RWPE2 (cell line): ENCODE measurements at regions not wholly inside any gene's neighbourhood (a gene's known extent, or its start where the extent isn't known, plus 50 kb on each side); places are given as distances from the start of the nearest gene placed in this dataset.

ENCODE experiments used
- ATAC-seq: fragments of 200-7000 bp; cut with Tn5 transposase; 3 replicates; pipeline ENCODE4 v1.9.1; 2021; ENCODE audit warnings: low read depth
- DNase-seq: peaks from one replicate; pipeline ENCODE4 v3.0.0-alpha.2; 2020; ENCODE audit warnings: low spot score
- H3K27ac ChIP-seq: fragments of 450-650 bp; 2 replicates; pipeline ENCODE4 v1.5.1; 2017; ENCODE audit warnings: mild to moderate bottlenecking; ENCODE audit not compliant: poor library complexity, severe bottlenecking
- H3K27me3 ChIP-seq: fragments of 250-450 bp; sonication (Bioruptor Pico); 2 replicates; pipeline ENCODE4 v1.5.1; 2021; ENCODE audit warnings: mild to moderate bottlenecking, moderate library complexity; ENCODE audit not compliant: insufficient read depth, poor library complexity, severe bottlenecking
- H3K36me3 ChIP-seq: fragments of 250-450 bp; sonication (Bioruptor Pico); 2 replicates; pipeline ENCODE4 v1.5.1; 2020; ENCODE audit warnings: low read depth, mild to moderate bottlenecking, moderate library complexity
- H3K4me1 ChIP-seq: fragments of 250-450 bp; sonication (Bioruptor Pico); 2 replicates; pipeline ENCODE4 v1.5.1; 2021; ENCODE audit warnings: mild to moderate bottlenecking, moderate library complexity; ENCODE audit not compliant: insufficient read depth, poor library complexity, severe bottlenecking
- H3K4me3 ChIP-seq: fragments of 250-450 bp; sonication (Bioruptor Pico); 2 replicates; pipeline ENCODE4 v1.5.1; 2021; ENCODE audit warnings: mild to moderate bottlenecking, moderate library complexity; ENCODE audit not compliant: severe bottlenecking
- H3K9me3 ChIP-seq: fragments of 250-450 bp; sonication (Bioruptor Pico); 2 replicates; pipeline ENCODE4 v1.5.1; 2021; ENCODE audit warnings: mild to moderate bottlenecking, moderate library complexity; ENCODE audit not compliant: severe bottlenecking
- TF ChIP-seq, protein P1 (sequence below): fragments of 450-650 bp; IDR thresholded peaks from one replicate; pipeline ENCODE4 v1.5.1; 2017; ENCODE audit warnings: mild to moderate bottlenecking, moderate library complexity; ENCODE audit not compliant: poor library complexity, severe bottlenecking

- H3K27me3 ChIP-seq = no peaks in the 10 kb centered on the region
- no peaks in the 10 kb centered on the region for H3K36me3 ChIP-seq
- ATAC-seq = no peak
- H3K4me1 ChIP-seq = no peaks in the 10 kb centered on the region
- H3K4me3 ChIP-seq = no peak overlapping the region
- no peak for DNase-seq
- no peaks in the 10 kb centered on the region for H3K9me3 ChIP-seq
- TF ChIP-seq, protein P1, sequence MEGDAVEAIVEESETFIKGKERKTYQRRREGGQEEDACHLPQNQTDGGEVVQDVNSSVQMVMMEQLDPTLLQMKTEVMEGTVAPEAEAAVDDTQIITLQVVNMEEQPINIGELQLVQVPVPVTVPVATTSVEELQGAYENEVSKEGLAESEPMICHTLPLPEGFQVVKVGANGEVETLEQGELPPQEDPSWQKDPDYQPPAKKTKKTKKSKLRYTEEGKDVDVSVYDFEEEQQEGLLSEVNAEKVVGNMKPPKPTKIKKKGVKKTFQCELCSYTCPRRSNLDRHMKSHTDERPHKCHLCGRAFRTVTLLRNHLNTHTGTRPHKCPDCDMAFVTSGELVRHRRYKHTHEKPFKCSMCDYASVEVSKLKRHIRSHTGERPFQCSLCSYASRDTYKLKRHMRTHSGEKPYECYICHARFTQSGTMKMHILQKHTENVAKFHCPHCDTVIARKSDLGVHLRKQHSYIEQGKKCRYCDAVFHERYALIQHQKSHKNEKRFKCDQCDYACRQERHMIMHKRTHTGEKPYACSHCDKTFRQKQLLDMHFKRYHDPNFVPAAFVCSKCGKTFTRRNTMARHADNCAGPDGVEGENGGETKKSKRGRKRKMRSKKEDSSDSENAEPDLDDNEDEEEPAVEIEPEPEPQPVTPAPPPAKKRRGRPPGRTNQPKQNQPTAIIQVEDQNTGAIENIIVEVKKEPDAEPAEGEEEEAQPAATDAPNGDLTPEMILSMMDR = no peak
- H3K27ac ChIP-seq = no peak overlapping the region
Measured at GRCh38 chr5:74501674-74502478, 138.7 kb downstream of the ENC1 start.

DNA sequence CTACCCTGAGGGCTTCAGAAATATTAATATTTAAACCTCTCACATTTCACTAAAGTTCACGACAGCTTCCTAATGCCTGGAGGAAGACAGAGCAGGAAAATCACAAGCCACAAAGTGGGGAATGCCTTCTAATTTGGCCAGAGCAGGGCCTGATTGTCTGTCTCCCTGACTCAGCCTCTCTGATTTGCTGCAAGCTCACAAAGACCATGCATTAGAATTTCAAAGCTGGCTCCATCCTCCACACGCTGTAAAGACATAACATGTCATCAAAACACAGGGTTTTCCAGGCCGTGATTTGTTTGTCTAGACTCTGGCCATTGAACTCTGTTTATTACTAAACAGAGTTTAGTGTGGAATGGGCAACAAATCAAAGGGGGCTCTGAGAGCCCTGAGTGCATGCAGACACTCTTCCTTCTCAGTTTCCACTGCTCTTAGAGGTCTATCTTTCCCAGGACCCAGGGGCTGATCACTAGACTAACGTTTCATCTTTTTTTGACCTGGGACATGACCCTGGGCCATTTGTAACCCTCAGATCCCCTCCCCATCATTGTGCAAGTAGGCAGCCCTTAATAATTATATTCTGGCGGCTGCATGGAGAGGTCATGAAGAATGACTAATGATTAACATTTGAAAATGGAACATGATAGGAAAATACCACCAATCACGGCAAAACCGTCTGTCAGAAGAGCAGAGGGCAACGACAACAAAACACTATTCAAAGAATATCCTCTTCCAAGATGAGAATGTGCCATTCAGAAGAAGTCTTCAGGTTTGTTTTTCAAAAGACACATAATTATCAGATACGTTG is 140.2 kb downstream of the ENC1 start:
- no peak for DNase-seq
- Histone ChIP-seq H3K9me3 (no peaks in the 10 kb centered on the region), H3K27me3 (no peaks in the 10 kb centered on the region), H3K36me3 (no peaks in the 10 kb centered on the region), H3K4me1 (no peaks in the 10 kb centered on the region), H3K27ac (no peak overlapping the region), H3K4me3 (no peak overlapping the region)
- no peak for ATAC-seq
- TF ChIP-seq, protein P1 = no peak

GRCh38 chr5:74499256-74500050 is 141.1 kb downstream of the ENC1 start:
- no peak overlapping the region for H3K4me3 ChIP-seq
- no peaks in the 10 kb centered on the region for H3K4me1 ChIP-seq
- H3K27me3 ChIP-seq = no peaks in the 10 kb centered on the region
- no peak overlapping the region for H3K27ac ChIP-seq
- H3K36me3 ChIP-seq = no peaks in the 10 kb centered on the region
- no peak for DNase-seq
- no peaks in the 10 kb centered on the region for H3K9me3 ChIP-seq
- TF ChIP-seq, protein P1 = no peak
- ATAC-seq = no peak

DNA sequence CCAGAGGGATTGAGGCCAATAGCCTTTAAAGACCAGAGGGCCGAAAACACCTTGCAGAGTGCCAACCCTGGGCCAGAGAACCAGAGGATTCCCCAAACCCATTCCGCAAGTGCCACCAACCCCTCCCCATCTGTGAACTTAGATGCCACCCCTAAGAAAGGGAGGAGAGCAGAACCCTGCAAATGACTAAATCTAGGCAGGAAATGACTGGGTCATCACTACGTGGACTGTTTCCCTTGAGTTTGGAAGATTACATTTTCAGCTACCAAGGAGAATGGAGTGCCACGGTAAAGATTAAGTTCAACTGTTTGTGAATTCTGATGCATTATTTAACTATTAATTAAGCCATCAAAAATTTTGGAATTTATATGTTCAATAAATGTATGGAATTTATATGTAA is 142.8 kb downstream of the ENC1 start:
- no peaks in the 10 kb centered on the region for H3K9me3 ChIP-seq
- ATAC-seq (no peak), DNase-seq (no peak)
- H3K36me3 ChIP-seq = no peaks in the 10 kb centered on the region
- TF ChIP-seq, protein P1 = no peak
- H3K27me3 ChIP-seq = no peaks in the 10 kb centered on the region
- H3K4me3 ChIP-seq = no peak overlapping the region
- H3K27ac ChIP-seq = no peak overlapping the region
- no peaks in the 10 kb centered on the region for H3K4me1 ChIP-seq
